ENCODE measurements at regions not wholly inside any gene's neighbourhood (a gene's known extent, or its start where the extent isn't known, plus 50 kb on each side); places are given as distances from the start of the nearest gene placed in this dataset.
"Not testable (repeated sequence)": the region's sequence is repeated elsewhere in the genome, so short reads cannot be mapped to it uniquely, and the experiment has no call there.

DNA sequence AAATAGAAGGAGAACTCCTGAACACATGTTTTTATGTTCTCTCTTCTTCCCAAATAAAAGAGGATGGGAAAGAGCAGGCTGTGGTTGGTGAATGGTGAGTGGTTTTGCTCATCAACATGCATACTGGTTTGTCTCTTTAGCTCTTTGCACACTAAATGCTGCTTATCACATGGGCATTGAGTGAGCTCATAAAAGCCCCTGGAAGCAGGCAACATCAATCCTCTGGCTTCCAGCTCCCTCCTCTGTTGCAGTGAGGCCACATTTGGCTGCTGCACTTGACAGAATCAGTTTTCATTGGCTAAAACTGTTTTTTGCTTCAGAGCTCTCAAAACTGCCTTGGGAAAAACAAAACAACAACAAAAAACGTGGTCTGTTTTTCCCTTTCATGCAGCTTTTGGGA is 1308.2 kb upstream of the NRXN1 start:
- Mint-ChIP-seq H3K27me3 (ENCODE audit: low read depth) (no peaks in the 10 kb centered on the region), H3K4me3 (no peak overlapping the region), H3K36me3 (ENCODE audit: low read depth) (no peaks in the 10 kb centered on the region), H3K9me3 (peaks cover 5% of the 10 kb centered on the region), H3K4me1 (ENCODE audit: low read depth) (no peaks in the 10 kb centered on the region), H3K27ac (no peak overlapping the region)

DNA sequence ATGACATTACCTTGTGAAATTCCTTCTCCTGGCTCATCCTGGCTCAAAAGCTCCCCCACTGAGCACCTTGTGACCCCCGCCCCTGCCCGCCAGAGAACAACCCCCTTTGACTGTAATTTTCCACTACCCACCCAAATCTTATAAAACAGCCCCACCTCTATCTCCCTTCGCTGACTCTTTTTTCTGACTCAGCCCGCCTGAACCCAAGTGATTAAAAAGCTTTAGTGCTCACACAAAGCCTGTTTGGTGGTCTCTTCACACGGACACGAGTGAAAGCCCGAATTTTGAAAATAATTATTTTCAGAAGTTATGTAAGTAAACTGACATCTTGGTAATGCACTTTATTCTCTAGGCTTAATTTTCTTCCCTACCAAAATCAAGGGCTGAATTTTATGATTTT is 1305.9 kb upstream of the NRXN1 start:
- not testable (repeated sequence) for H3K4me1 Mint-ChIP-seq (ENCODE audit: low read depth); H3K36me3 Mint-ChIP-seq (ENCODE audit: low read depth); H3K9me3 Mint-ChIP-seq; H3K27me3 Mint-ChIP-seq (ENCODE audit: low read depth); H3K4me3 Mint-ChIP-seq; H3K27ac Mint-ChIP-seq

DNA sequence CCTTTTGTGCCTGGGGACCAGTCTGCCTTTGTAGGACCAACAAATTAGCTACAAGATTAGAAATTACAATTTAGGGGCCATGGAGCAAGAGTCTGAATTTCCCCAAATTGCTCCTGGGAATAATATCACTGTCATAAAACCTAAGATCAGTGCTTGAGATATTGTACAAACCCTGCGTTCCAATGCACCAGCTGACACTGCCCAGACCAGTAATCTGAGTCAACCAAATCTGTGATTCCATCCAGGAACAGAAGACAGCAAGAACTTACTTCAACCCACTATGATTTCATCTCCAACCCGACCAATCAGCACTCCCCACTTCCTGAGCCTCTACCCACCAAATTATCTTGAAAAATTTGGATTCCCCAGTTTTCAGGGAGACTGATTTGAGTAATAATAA is 1305.0 kb upstream of the NRXN1 start:
- Mint-ChIP-seq H3K9me3 (no peaks in the 10 kb centered on the region), H3K27me3 (ENCODE audit: low read depth) (no peaks in the 10 kb centered on the region), H3K4me3 (no peak overlapping the region), H3K36me3 (ENCODE audit: low read depth) (no peaks in the 10 kb centered on the region), H3K4me1 (ENCODE audit: low read depth) (no peaks in the 10 kb centered on the region), H3K27ac (no peak overlapping the region)

DNA sequence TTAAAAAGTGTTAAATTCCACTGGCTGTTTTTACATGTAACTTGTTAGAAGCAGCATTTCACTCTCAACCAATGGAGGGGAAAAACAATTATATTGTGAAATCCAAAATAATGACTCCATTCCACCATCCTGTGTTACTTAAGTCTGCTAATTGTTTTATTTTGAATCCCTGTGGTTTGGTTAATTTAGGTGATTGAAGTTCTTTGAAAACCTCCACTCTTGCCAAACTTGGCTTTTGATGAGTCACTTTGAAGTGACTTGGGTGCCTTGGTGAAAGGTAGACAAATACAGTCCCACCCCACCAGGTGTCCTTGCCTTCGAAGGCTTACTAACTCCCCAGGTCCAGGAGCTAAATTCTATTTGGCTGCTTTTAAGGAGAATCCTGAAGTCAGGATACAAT is 1303.8 kb upstream of the NRXN1 start:
- H3K27ac Mint-ChIP-seq: no peak overlapping the region
- H3K9me3 Mint-ChIP-seq: no peaks in the 10 kb centered on the region
- no peaks in the 10 kb centered on the region for H3K4me1 Mint-ChIP-seq (ENCODE audit: low read depth)
- H3K36me3 Mint-ChIP-seq (ENCODE audit: low read depth): no peaks in the 10 kb centered on the region
- H3K27me3 Mint-ChIP-seq (ENCODE audit: low read depth): no peaks in the 10 kb centered on the region
- no peak overlapping the region for H3K4me3 Mint-ChIP-seq

DNA sequence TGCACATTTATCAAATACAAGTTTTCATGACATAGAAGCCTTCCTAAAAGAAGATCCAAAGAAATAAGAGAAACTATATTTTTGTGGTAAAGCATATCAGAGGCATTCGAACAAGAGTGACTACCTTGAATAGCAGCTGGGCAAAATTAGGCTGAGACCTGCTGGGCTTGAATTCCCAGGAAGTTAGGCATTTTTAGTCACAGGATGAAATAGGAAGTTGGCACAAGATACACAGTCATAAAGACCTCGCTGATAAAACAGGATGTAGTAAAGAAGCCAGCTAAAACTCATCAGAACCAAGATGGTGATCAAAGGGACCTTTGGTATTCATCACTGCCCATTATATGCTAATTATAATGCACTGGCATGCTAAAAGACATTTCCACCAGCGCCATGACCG is 1302.3 kb upstream of the NRXN1 start:
- no peak overlapping the region for H3K27ac Mint-ChIP-seq
- no peaks in the 10 kb centered on the region for H3K36me3 Mint-ChIP-seq (ENCODE audit: low read depth)
- H3K27me3 Mint-ChIP-seq (ENCODE audit: low read depth): no peaks in the 10 kb centered on the region

DNA sequence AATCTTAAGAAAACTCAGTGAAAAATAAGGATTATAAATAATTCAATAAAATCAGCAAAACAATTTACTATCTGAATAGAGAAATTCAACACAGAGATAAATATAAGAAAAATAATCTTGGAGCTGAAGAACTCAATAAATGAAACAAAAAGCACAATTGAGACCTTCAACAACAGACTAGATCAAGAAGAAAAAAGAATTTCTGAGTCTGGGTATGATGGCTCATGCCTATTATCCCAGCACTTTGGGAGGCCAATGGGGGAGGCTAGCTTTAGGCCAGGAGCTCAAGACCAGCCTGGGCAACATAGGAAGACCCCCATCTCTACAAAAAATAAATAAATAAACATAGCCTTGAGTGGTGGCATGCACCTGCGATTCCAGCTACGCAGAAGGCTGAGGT is 1295.7 kb upstream of the NRXN1 start:
- H3K36me3 Mint-ChIP-seq (ENCODE audit: low read depth): no peaks in the 10 kb centered on the region
- H3K4me1 Mint-ChIP-seq (ENCODE audit: low read depth): no peaks in the 10 kb centered on the region
- H3K27me3 Mint-ChIP-seq (ENCODE audit: low read depth): no peaks in the 10 kb centered on the region
- H3K9me3 Mint-ChIP-seq: peaks cover 22% of the 10 kb centered on the region
- no peak overlapping the region for H3K4me3 Mint-ChIP-seq
- H3K27ac Mint-ChIP-seq: no peak overlapping the region

More for the DNA sequence above, 1302.3 kb upstream of the NRXN1 start:
- Mint-ChIP-seq H3K4me1 (ENCODE audit: low read depth) (no peaks in the 10 kb centered on the region), H3K4me3 (no peak overlapping the region), H3K9me3 (no peaks in the 10 kb centered on the region)

DNA sequence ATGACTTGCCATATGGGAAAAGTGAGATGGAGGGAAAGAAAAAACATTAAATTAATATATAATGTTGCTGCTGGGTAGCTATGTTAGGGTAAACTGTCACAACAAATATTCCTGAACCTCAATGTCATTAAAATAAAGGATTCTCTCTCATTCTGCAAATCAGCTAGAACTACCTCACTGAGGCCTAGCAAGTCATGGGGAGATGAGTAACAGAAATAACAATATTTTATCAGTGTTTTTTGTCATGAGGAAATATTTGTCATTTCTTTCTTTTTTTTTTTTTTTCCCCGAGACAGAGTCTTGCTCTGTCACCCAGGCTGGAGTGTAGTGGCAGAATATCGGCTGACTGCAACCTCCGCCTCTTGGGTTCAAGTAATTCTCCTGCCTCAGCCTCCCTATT is 1282.3 kb upstream of the NRXN1 start:
- Mint-ChIP-seq H3K9me3 (peaks cover 4% of the 10 kb centered on the region), H3K4me1 (ENCODE audit: low read depth) (no peaks in the 10 kb centered on the region), H3K4me3 (no peak overlapping the region), H3K27me3 (ENCODE audit: low read depth) (no peaks in the 10 kb centered on the region), H3K36me3 (ENCODE audit: low read depth) (no peaks in the 10 kb centered on the region), H3K27ac (no peak overlapping the region)

DNA sequence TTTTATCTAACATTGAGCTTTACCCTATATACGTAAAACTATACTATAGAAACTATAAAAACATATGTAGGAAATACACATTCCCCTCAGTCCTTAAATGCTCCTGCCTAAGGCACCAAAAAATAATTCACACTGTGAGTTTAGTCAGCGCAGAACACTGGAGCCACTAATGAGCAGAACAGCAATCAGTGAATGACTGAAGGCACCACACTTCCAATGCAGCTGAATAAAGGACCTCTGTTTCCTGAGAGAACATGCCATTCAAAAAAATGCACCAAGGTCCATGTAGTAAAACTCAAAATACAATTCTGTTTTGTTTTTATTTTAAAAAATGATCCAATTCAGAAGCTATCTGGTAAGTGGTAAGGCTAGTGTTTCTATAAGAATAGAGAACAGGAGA is 1280.6 kb upstream of the NRXN1 start:
- Mint-ChIP-seq H3K4me1 (ENCODE audit: low read depth) (no peaks in the 10 kb centered on the region), H3K27me3 (ENCODE audit: low read depth) (no peaks in the 10 kb centered on the region), H3K27ac (no peak overlapping the region), H3K4me3 (no peak overlapping the region), H3K9me3 (peaks cover 7% of the 10 kb centered on the region), H3K36me3 (ENCODE audit: low read depth) (no peaks in the 10 kb centered on the region)

DNA sequence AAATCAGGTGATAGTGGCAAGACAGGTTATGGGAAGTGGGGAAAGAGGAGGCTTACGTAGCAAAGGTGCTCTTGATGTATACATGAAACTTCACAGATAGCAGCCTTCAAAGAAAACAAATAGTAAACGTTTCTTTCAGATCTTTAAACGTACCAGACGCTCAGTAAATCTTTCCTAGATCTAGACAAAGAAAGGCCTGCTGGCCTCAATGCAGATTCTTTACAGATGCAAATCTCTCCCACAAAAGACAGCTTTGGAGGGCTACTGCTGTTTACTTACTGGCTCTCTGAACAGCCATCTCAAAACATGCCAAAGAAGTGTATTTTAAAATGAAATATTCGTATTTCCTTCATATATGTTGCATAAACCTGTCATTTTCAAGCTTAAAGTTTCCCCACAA is 1279.9 kb upstream of the NRXN1 start:
- no peaks in the 10 kb centered on the region for H3K4me1 Mint-ChIP-seq (ENCODE audit: low read depth)
- H3K9me3 Mint-ChIP-seq: peaks cover 7% of the 10 kb centered on the region
- no peaks in the 10 kb centered on the region for H3K36me3 Mint-ChIP-seq (ENCODE audit: low read depth)
- no peak overlapping the region for H3K27ac Mint-ChIP-seq
- H3K27me3 Mint-ChIP-seq (ENCODE audit: low read depth): no peaks in the 10 kb centered on the region
- H3K4me3 Mint-ChIP-seq: no peak overlapping the region

DNA sequence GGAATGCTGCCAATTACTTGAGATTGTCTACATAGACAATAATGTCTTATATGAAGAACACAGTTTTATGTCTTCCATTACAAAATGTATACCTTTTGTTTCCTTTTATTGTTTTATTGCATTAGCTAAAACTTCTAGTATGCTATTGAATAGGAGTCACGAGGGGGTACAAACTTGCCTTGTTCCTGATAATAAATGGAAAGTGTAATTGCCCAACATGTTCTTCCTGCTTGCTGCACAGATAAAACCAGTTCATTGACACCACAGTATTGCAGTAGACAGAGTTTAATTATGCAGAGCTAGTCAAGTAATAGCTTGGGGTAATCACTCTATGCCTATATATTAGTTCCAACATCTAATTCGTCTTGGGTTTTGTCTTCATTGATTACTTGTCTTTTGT is 1276.2 kb upstream of the NRXN1 start:
- no peaks in the 10 kb centered on the region for H3K36me3 Mint-ChIP-seq (ENCODE audit: low read depth)
- H3K9me3 Mint-ChIP-seq: peaks cover 13% of the 10 kb centered on the region
- no peaks in the 10 kb centered on the region for H3K4me1 Mint-ChIP-seq (ENCODE audit: low read depth)
- no peaks in the 10 kb centered on the region for H3K27me3 Mint-ChIP-seq (ENCODE audit: low read depth)
- no peak overlapping the region for H3K4me3 Mint-ChIP-seq
- H3K27ac Mint-ChIP-seq: no peak overlapping the region

DNA sequence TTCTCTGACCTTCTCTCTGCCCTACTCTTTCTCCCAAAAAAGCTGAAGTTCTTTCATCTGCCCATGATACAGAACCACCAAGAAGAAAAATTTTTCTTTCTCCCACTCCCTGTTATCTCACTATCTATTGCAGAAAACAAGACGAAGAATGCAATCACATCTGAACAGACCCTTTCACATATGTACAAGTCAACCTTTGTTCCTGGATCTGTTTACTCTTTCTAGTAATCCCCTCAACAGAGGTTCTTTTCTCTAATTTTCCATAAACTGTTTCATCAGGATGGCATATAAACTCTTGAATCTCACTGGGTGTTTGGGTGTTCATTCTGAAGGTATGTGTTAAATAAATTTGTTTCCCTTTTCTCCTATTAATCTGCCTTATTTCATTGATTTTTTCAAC is 1262.7 kb upstream of the NRXN1 start:
- no peaks in the 10 kb centered on the region for H3K36me3 Mint-ChIP-seq (ENCODE audit: low read depth)
- no peaks in the 10 kb centered on the region for H3K27me3 Mint-ChIP-seq (ENCODE audit: low read depth)
- H3K4me3 Mint-ChIP-seq: no peak overlapping the region
- H3K9me3 Mint-ChIP-seq: peaks cover 5% of the 10 kb centered on the region
- no peaks in the 10 kb centered on the region for H3K4me1 Mint-ChIP-seq (ENCODE audit: low read depth)
- no peak overlapping the region for H3K27ac Mint-ChIP-seq

DNA sequence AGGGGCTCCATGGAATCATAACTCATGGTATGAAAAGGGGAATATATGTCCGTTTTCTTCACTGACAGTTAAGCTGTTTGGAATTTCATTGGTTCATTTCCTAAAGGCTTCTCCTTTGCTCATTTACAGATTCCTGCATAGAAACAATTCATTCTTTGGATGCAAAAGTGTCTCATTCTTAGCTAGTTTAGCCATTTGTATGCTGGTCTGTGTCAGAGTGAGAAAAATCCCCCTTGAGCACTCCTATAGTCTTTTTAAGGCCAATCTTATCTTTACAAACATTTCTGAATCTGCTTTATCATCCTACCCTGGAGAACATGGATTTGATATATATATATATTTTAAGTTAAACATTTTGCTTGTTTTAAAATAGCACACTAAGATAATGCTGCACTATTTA is 1260.9 kb upstream of the NRXN1 start:
- H3K36me3 Mint-ChIP-seq (ENCODE audit: low read depth): no peaks in the 10 kb centered on the region
- no peak overlapping the region for H3K27ac Mint-ChIP-seq
- H3K27me3 Mint-ChIP-seq (ENCODE audit: low read depth): no peaks in the 10 kb centered on the region
- peaks cover 4% of the 10 kb centered on the region for H3K9me3 Mint-ChIP-seq
- no peaks in the 10 kb centered on the region for H3K4me1 Mint-ChIP-seq (ENCODE audit: low read depth)
- no peak overlapping the region for H3K4me3 Mint-ChIP-seq

DNA sequence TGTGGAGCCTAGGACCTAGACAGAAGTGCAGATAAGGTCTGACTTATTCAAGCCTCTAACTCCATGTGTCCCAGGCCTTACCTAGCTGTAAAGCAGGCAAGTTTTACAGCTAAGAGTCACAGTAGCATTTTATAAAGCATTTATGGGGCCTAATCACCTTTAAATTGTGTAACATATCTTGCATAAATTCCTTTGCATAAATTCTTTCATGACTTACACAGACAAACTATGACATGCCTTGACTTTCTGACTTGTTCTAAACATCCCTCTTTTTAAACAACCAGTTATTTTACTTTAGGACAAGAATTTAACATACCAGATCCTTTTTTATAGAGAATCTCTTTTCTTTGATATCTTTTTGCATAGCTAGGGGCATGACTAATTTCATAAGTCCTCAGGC is 1257.8 kb upstream of the NRXN1 start:
- Mint-ChIP-seq H3K4me1 (ENCODE audit: low read depth) (no peaks in the 10 kb centered on the region), H3K27ac (no peak overlapping the region), H3K9me3 (peaks cover 7% of the 10 kb centered on the region), H3K36me3 (ENCODE audit: low read depth) (no peaks in the 10 kb centered on the region), H3K4me3 (no peak overlapping the region), H3K27me3 (ENCODE audit: low read depth) (no peaks in the 10 kb centered on the region)

DNA sequence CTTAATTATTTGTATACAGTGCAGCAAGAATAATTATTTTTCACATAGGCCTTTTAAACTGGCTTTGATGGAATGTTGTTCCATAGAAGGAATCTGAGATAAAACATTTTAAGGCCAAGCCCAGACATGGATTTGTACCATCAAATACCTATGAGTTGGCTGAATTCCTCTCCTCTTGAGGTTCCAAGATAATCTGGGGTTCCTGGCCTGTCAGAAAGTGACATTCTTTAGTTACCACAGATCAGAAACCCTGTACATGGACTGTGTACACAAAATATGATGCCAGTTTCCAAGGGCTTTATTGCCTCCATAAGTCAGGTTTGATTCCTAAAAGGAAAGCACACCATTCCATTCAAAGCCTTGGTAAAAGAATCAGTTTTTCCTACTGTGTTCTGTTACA is 1256.7 kb upstream of the NRXN1 start:
- Mint-ChIP-seq H3K4me1 (ENCODE audit: low read depth) (no peaks in the 10 kb centered on the region), H3K9me3 (peaks cover 7% of the 10 kb centered on the region), H3K27me3 (ENCODE audit: low read depth) (no peaks in the 10 kb centered on the region), H3K4me3 (no peak overlapping the region), H3K36me3 (ENCODE audit: low read depth) (no peaks in the 10 kb centered on the region), H3K27ac (no peak overlapping the region)

DNA sequence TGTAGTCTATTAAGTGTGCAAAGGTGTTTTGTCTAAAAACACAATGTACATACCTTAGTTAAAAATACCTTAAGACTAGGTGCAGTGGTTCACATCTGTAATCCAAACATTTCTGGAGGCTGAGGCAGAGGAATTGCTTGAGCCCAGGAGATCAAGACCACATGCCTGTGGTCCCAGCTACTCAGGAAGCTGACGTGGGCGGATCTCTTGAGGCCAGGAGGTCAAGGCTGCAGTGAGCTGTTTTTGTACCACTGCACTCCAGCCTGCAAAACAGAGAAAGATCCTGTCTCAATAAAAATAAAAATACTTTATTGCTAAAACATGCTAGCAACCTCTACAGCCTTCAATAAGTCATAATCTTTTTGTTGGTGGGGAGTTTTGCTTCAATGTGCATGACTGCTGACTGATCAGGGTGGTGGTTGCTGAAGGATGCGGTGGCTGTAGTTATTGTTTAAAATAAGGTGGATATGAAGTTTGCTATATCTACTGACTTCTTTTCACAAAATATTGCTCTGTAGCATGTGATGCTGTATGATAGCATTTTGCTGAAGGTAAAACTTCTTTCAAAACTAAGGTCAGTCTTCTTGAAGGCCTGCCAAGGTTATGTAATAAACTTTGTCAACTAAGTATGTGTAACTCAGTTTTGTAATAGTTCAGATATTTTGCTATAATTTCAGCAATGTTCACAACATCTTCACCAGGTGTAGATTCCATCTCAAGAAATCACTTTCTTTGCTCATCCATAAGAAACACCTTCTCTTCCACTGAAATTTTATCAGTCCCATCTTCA is 1238.0 kb upstream of the NRXN1 start:
- H3K9me3 Mint-ChIP-seq: peaks cover 16% of the 10 kb centered on the region
- no peaks in the 10 kb centered on the region for H3K27me3 Mint-ChIP-seq (ENCODE audit: low read depth)
- H3K4me1 Mint-ChIP-seq (ENCODE audit: low read depth): no peaks in the 10 kb centered on the region
- H3K27ac Mint-ChIP-seq: no peak overlapping the region
- no peaks in the 10 kb centered on the region for H3K36me3 Mint-ChIP-seq (ENCODE audit: low read depth)
- no peak overlapping the region for H3K4me3 Mint-ChIP-seq

DNA sequence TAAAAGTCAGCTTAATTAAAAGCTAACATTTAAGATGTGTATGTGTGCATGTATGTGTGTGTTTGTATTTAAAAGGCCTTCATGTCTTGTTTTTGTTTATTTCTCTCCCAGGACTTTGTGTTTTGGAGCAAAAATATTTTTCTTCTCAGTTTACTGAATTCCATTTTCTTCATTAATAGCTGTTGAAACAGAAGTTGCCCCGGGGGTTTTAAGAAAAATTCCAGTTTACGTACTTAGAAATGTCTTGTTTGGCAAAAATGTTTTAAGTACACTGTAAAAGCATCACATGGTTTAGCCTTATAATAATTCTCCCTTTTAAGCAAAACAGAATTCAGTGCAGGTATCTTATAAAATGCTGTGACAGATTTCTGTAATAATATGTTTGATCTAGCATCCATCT is 1233.0 kb upstream of the NRXN1 start:
- H3K4me1 Mint-ChIP-seq (ENCODE audit: low read depth): no peaks in the 10 kb centered on the region
- no peaks in the 10 kb centered on the region for H3K36me3 Mint-ChIP-seq (ENCODE audit: low read depth)
- H3K27me3 Mint-ChIP-seq (ENCODE audit: low read depth): no peaks in the 10 kb centered on the region
- H3K27ac Mint-ChIP-seq: no peak overlapping the region
- peaks cover 11% of the 10 kb centered on the region for H3K9me3 Mint-ChIP-seq
- H3K4me3 Mint-ChIP-seq: no peak overlapping the region

All from T-helper 1 cell treated with Interleukin-12 subunit alpha and Interleukin-12 subunit beta and Interleukin-4 antibody, amounts not matched to agents 30 μg/mL and 1 μg/mL, for 36 hours (primary cell).